NCI-H2196 treated with DMSO at 0.1 percent for 48 hours (cell line): ENCODE measurements at regions not wholly inside any gene's neighbourhood (a gene's known extent, or its start where the extent isn't known, plus 50 kb on each side); places are given as distances from the start of the nearest gene placed in this dataset.

ENCODE experiments used
- DNase-seq: peaks from one replicate; lab custom pipeline; 2025; ENCODE audit not compliant: unreplicated experiment; lab: John Stamatoyannopoulos, UW

DNA sequence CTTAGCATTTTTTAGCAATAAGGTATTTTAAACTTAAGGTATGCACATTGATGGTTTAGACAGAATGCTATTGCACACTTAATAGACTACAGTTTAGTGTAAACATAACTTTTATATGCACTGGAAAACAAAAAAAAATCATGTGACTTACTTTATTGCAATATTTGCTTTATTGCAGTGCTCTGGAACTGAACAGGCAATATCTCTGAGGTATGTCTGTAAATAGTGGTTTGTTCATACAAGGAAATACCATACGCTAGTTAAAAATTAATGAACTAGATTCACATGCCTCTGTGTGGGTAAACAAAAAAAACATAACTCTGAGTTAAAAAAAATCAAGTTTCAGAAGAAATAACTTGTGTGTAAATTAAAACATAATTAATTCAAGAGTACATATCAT, 479.0 kb upstream of the MKI67 start:
- no peak for DNase-seq

GRCh38 chr10:128606055-128606454, 479.8 kb upstream of the MKI67 start:
- no peak for DNase-seq

- no peak for DNase-seq
Observed at GRCh38 chr10:128608791-128609190, 482.6 kb upstream of the MKI67 start.

DNA sequence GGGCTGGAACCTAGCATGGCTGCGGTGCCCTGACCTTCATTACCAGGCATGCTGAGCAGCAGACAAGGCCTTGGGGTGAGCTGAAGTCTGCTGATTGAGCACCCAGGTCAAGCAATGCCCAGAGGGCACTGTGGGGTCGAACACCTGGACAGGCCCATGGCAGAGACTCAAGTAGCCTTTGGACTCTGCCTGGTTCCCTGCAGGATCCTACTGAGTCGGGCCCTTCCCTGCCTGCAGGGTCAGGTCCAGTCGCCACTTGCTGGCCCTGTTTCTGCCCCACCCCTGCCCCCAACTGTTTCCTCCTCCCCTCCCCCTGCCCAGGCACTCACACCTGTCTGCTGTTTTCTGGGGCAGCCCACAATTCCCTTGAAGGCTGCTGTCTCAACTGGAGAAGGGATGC, 483.2 kb upstream of the MKI67 start:
- no peak for DNase-seq

GRCh38 chr10:128610113-128610512, 483.9 kb upstream of the MKI67 start:
- no peak for DNase-seq

DNA sequence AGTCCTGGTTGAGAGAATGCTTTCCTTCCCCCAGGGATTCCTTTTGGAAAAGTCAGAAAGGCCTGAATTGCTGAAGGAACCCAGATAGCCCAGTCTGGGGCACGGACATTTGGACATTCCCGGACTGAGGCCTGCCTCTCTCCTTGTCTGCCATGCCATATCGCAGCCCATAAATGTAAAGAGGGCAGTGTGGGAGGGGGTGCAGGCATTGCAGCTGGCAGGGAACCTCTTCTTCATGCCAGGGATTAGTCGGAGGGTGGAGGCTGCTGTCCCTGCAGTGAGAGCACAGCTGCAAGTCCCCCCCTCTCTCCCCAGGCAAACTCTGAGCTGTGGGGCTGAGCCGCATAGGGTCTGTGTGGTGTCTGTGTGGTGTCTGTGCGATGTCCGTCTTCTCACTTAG, 486.0 kb upstream of the MKI67 start:
- DNase-seq, result no peak

GRCh38 chr10:128612631-128613030, 486.4 kb upstream of the MKI67 start:
- no peak for DNase-seq

- DNase-seq, result no peak
Observed at GRCh38 chr10:128614016-128614605, 487.9 kb upstream of the MKI67 start.

GRCh38 chr10:128614802-128615553, 488.8 kb upstream of the MKI67 start:
- DNase-seq, result no peak

DNA sequence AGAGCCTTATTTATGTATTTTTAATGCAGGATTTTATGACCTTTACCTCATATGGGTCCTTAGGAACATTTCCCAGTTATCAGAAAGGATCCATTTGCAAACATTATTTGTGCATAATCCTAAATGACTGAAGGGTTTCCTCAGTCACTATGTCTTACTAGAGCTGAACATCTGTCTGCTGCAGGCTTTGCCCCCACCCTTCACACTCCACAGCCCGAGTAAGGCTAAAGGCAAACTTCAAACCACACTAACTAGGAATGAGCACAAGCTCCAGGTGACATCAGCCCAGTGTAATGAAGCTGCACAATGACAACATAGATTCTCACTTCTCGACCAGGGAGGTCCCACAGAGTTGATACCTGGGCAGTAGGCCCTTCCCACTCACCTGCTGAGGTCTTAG, 491.3 kb upstream of the MKI67 start:
- DNase-seq, result no peak

DNA sequence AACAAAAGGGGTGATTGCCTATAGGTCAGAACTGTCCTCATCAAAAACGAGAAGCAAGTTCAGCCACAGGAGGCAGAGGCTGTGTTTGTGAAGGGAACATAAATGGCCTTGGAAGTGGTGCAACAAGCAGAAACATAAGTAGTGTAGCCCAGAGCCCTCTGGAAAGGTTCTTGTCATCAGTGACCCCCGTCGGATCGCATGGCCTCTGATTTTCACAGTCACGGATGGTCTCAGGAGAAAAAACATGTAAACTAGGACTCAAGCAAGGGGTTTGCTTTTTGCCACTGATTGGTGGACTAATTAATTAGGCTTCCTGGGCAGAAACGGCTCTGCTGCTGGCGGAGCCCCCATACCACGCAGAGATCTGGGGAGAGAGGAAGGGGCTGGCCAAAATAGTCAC, 496.5 kb upstream of the MKI67 start:
- no peak for DNase-seq

- no peak for DNase-seq
Observed at GRCh38 chr10:128623776-128624175, 497.6 kb upstream of the MKI67 start.

DNA sequence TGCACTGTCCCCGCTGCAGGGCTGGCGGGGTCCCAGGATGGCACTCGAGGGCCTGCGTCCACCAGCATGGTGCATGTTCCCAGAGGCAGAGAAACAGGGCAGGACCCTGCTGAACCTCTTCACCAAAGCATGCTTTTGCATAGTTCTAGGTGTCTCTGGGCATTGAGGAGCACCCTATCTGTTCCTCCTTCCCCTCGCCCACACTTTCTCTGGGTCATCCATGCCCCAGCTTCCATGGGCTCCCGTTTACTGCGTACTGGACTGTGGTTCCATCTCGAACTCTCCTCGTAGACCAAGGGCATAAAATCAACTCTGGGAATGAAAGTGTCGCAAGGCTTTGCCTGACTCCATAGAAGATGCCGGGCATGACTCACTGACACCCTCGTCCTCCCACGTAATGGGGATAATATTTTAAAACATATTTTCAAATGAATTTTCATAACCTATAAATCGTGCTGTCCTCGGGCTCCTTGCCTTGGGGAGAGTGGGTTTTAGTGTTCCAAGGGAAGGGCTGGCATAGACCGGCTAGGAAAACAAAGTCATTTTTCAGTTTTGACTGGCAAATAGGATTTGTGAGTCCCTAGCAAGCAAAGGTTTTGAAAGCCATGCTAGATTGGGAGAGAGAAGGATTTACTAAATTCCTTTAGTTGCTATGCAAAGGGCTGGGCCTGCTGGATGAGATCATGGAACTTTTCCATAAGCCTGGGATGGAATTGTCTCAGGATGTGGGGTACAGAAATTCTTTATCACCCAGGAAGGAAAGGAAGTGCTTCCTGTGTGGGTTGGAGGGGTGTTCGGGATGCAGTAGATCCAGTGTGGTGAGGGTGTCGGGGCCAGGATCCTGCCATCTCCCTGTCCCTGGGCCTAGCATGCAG, 498.7 kb upstream of the MKI67 start:
- DNase-seq, result no peak

GRCh38 chr10:128625926-128626325, 499.7 kb upstream of the MKI67 start:
- no peak for DNase-seq

DNA sequence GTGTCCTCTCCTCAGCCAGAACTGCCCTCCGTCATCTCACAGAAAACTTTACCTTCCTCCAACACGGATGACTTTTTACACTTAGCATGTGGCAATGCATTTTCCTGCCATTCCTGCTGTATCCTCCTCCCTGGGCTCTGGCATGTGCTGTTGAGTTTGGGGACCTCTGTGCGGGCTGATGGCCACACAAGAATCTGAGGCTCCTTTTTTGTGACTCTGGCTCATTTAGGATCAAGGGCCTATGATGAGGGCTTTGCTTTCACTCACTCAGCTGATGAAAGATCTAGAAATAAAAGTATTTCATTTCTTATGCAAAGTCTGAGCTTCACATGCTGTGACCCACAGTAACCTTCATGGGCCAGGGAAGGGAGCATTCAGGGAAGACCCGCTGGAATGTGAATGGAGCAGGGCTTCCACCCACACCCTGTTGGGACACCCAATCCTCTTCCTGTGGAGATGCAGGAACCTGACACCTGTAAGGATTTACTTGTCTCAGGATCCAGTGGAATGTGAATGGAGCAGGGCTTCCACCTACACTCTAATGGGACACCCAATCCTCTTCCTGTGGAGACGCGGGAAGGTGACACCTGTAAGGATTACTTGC, 500.3 kb upstream of the MKI67 start:
- no peak for DNase-seq

DNA sequence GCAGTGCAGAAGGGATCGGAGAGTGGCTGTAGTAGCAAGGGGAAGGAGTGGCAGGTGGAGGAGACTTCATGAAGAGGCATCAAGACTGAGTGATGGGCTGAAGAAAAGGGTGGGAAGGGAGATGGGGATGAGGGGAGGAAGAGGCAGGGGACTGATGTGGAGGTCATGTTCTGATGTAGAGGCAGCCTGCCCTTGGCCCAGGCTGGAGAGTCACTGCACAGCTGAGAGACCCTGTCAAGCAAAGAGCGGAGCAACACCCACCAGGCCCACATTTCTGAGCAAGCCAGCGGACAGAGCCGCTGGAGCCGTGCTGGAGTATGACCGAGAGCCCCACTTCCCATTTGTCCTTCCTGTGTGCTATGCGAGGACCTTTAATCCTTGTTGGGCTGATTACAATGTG, 501.6 kb upstream of the MKI67 start:
- DNase-seq, result no peak

DNA sequence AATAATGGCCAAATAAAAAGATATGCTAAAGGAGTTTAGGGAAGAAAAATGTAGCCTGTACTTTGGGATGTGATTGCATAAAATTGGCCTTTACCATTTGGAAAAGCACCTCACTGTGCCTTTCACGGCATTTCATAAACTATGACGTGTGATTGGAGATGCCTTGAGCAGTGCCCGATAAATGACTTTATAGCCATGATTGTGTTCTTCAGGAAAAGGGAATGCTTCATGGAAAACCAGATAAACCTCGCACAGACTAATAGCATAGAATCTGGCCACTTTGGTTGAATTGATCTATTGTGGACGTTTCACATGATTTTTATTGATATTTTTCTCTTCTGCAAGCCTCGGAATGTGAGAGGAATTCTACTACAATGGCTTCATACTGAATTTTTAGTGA, 502.0 kb upstream of the MKI67 start:
- no peak for DNase-seq

DNA sequence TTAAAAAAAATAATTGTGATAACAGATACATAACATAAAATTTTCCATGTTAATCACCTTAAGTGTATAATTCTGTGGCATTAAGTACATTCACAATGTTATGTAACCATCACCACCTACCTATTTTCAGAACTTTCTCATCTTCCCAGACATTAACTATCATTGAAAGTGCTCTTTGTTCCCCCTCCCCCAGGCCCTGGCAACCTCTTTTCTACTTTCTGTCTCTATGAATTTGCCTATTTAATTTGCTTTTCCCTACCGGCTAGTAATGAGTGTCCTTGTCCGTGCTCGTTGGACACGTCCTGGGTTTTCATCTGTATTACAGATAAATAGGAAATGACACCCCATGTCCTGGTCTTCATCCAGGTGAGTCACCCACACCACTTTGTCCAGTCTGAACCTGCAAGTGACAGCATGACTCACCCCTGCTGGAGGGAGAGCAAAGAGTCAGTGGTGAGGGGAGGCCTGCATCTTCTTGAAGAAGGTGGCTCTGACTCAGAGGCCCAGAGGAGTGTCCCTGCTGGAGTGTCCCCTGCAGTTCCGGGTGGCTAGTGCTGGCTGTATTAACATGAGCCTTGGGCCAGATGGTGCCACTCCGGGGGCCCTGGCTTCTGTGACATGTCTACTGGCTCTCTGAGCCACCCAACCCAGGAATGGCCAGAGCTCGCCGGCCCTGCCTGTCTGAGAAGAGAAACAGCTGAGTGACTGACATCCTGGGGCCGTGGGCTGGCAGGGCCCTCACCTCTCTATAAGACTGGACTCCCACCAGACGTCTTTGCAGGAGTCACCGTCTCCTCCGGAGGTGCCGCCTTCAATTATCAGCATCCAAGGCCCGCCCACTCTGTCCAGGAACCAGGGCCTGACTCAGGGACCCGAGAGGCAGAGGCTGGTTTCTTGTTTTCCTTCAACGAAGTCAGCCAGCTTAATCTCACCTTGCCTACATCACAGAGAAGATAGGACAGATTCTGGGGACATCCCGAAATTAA, 503.2 kb upstream of the MKI67 start:
- no peak for DNase-seq

GRCh38 chr10:128630787-128631252, 504.6 kb upstream of the MKI67 start:
- DNase-seq, result no peak

DNA sequence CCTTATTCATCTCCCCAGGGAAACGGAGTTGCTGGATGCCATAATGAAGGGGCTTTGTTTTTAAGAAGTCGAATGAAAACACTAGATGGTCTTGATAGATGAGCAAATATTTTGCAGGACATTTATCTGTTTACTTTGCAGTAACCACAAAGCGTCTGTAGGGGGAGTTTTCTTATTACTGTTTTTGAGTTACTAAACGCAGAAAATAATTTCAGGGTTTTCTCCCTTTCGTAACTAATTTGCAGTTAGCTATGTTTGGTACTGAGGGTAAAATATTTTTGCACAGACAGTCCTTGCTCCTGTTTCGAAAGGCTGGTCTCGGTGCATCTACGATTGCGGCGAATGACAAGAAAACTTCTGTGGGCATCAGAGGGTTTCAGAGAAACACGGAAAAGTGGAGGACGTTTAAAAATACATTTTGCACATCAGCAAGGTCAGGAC, 505.6 kb upstream of the MKI67 start:
- no peak for DNase-seq
